ENCODE measurements at regions not wholly inside any gene's neighbourhood (a gene's known extent, or its start where the extent isn't known, plus 50 kb on each side); places are given as distances from the start of the nearest gene placed in this dataset.

GRCh38 chr6:147055821-147056392, 148.3 kb upstream of the STXBP5 start:
- no peak for DNase-seq (ENCODE audit: low read depth in 2 of 2)
- no peaks in the 10 kb centered on the region for H3K36me3 ChIP-seq (ENCODE audit: control insufficient read depth, insufficient read depth, low read length)
- H3K27ac ChIP-seq (ENCODE audit: insufficient read depth, low read length) = no peak overlapping the region
- TF ChIP-seq CTCF (conservative IDR thresholded peaks at IDR 0.05 in 1 of 2, IDR thresholded peaks at IDR 0.05 in 1 of 2; ENCODE audit: low read depth in 1 of 2, low read length in 2 of 2) (no peak), EZH2 (IDR thresholded peaks at IDR 0.05; ENCODE audit: low read length, missing control alignments) (no peak)
- no peaks in the 10 kb centered on the region for H3K9me3 ChIP-seq (ENCODE audit: control insufficient read depth, insufficient read depth, low read depth, low read length)
- no peaks in the 10 kb centered on the region for H3K4me1 ChIP-seq (ENCODE audit: control insufficient read depth, extremely low read depth, insufficient read depth, low read length)
- no peak overlapping the region for H3K4me2 ChIP-seq (ENCODE audit: extremely low read depth, insufficient read depth, low read length)
- no peaks in the 10 kb centered on the region for H3K79me2 ChIP-seq (ENCODE audit: control insufficient read depth, insufficient read depth, low read length)
- no peak overlapping the region for H2AFZ ChIP-seq (ENCODE audit: low read length)
- no peaks in the 10 kb centered on the region for H3K27me3 ChIP-seq (ENCODE audit: control insufficient read depth, insufficient read depth, low read length)
- no peak overlapping the region for H3K4me3 ChIP-seq (replicated peaks in 1 of 4; ENCODE audit: control extremely low read depth in 1 of 4, insufficient read depth in 1 of 4, low read depth in 3 of 4, low read length in 4 of 4)
- H4K20me1 ChIP-seq (ENCODE audit: control insufficient read depth, extremely low read depth, insufficient read depth, low read length) = no peaks in the 10 kb centered on the region
- no peak overlapping the region for H3K9ac ChIP-seq (ENCODE audit: insufficient read depth, low read length)

GRCh38 chr6:147057188-147057587, 147.0 kb upstream of the STXBP5 start:
- H3K4me1 ChIP-seq (ENCODE audit: control insufficient read depth, extremely low read depth, insufficient read depth, low read length) = no peaks in the 10 kb centered on the region
- no peak overlapping the region for H2AFZ ChIP-seq (ENCODE audit: low read length)
- H3K4me3 ChIP-seq (replicated peaks in 1 of 4; ENCODE audit: control extremely low read depth in 1 of 4, insufficient read depth in 1 of 4, low read depth in 3 of 4, low read length in 4 of 4) = no peak overlapping the region
- no peaks in the 10 kb centered on the region for H3K27me3 ChIP-seq (ENCODE audit: control insufficient read depth, insufficient read depth, low read length)
- H4K20me1 ChIP-seq (ENCODE audit: control insufficient read depth, extremely low read depth, insufficient read depth, low read length) = no peaks in the 10 kb centered on the region
- no peaks in the 10 kb centered on the region for H3K36me3 ChIP-seq (ENCODE audit: control insufficient read depth, insufficient read depth, low read length)
- H3K9ac ChIP-seq (ENCODE audit: insufficient read depth, low read length) = no peak overlapping the region
- TF ChIP-seq EZH2 (IDR thresholded peaks at IDR 0.05; ENCODE audit: low read length, missing control alignments) = no peak
- no peak for TF ChIP-seq CTCF (conservative IDR thresholded peaks at IDR 0.05 in 1 of 2, IDR thresholded peaks at IDR 0.05 in 1 of 2; ENCODE audit: low read depth in 1 of 2, low read length in 2 of 2)
- H3K27ac ChIP-seq (ENCODE audit: insufficient read depth, low read length) = no peak overlapping the region
- no peaks in the 10 kb centered on the region for H3K9me3 ChIP-seq (ENCODE audit: control insufficient read depth, insufficient read depth, low read depth, low read length)
- DNase-seq (ENCODE audit: low read depth in 2 of 2) = no peak
- no peak overlapping the region for H3K4me2 ChIP-seq (ENCODE audit: extremely low read depth, insufficient read depth, low read length)
- H3K79me2 ChIP-seq (ENCODE audit: control insufficient read depth, insufficient read depth, low read length) = no peaks in the 10 kb centered on the region

- no peak for TF ChIP-seq CTCF (conservative IDR thresholded peaks at IDR 0.05 in 1 of 2, IDR thresholded peaks at IDR 0.05 in 1 of 2; ENCODE audit: low read depth in 1 of 2, low read length in 2 of 2)
- no peak for TF ChIP-seq EZH2 (IDR thresholded peaks at IDR 0.05; ENCODE audit: low read length, missing control alignments)
- no peak overlapping the region for H3K4me3 ChIP-seq (replicated peaks in 1 of 4; ENCODE audit: control extremely low read depth in 1 of 4, insufficient read depth in 1 of 4, low read depth in 3 of 4, low read length in 4 of 4)
These were observed 146.4 kb upstream of the STXBP5 start for GRCh38 chr6:147057705-147058342.

More at GRCh38 chr6:147057705-147058342, 146.4 kb upstream of the STXBP5 start:
- Histone ChIP-seq H3K27me3 (ENCODE audit: control insufficient read depth, insufficient read depth, low read length) (no peaks in the 10 kb centered on the region), H3K9me3 (ENCODE audit: control insufficient read depth, insufficient read depth, low read depth, low read length) (no peaks in the 10 kb centered on the region), H3K4me2 (ENCODE audit: extremely low read depth, insufficient read depth, low read length) (no peak overlapping the region), H3K27ac (ENCODE audit: insufficient read depth, low read length) (no peak overlapping the region), H2AFZ (ENCODE audit: low read length) (no peak overlapping the region), H4K20me1 (ENCODE audit: control insufficient read depth, extremely low read depth, insufficient read depth, low read length) (no peaks in the 10 kb centered on the region), H3K79me2 (ENCODE audit: control insufficient read depth, insufficient read depth, low read length) (no peaks in the 10 kb centered on the region), H3K36me3 (ENCODE audit: control insufficient read depth, insufficient read depth, low read length) (no peaks in the 10 kb centered on the region), H3K4me1 (ENCODE audit: control insufficient read depth, extremely low read depth, insufficient read depth, low read length) (no peaks in the 10 kb centered on the region), H3K9ac (ENCODE audit: insufficient read depth, low read length) (no peak overlapping the region)
- DNase-seq (ENCODE audit: low read depth in 2 of 2) = no peak
